ENCODE measurements at regions not wholly inside any gene's neighbourhood (a gene's known extent, or its start where the extent isn't known, plus 50 kb on each side); places are given as distances from the start of the nearest gene placed in this dataset.

DNA sequence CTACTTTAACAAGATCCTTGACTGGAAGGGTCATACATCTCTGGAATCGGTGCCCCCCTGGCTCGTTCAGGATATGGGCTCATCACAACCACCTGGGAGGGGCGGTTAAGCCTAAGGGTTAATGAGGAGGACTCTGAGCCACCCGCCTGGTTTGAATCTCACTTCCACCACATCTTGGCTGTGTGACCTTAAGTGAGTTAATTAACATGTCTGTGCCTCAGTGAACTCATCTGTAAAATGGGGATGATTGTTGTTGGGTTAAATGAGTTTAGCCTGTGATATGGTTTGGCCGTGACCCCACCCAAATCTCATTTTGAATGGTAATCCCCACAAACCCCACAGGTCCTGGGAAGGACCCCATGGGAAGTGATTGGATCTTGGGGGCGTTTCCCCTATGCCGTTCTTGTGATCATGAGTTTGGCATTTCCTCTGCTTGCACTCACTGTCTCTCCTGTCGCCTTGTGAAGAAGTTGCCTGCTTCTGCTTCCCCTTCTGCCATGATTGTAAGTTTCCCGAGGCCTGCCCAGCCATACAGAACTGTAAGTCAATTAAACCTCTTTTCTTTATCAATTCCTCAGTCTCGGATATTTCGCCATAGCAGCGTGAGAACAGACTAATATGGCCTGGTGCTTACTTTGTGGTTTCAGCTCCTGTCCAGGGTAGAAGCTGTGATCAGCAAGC is 214.0 kb upstream of the CIBAR2 start:
- DNase-seq (ENCODE audit: low spot score), result no peak

DNA sequence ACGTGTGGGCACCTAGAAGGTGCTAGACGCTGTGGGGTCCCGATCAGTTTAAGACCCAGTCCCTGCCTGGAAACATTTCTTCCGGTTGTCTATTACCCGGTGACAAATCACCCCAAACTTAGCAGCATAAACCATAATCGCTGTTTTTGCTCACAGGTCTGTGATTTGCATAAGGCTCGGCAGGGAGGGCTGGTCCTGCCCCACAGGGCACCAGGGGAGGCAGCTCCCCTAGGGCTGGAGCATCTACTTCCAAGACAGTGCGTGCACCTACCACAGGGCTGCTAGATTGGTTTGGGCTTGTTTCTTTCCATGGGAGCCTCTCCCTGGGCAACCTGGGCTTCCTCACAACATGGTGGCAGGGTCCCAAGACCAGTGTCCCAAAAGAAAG is 214.5 kb upstream of the CIBAR2 start:
- no peak for DNase-seq (ENCODE audit: low spot score)

DNA sequence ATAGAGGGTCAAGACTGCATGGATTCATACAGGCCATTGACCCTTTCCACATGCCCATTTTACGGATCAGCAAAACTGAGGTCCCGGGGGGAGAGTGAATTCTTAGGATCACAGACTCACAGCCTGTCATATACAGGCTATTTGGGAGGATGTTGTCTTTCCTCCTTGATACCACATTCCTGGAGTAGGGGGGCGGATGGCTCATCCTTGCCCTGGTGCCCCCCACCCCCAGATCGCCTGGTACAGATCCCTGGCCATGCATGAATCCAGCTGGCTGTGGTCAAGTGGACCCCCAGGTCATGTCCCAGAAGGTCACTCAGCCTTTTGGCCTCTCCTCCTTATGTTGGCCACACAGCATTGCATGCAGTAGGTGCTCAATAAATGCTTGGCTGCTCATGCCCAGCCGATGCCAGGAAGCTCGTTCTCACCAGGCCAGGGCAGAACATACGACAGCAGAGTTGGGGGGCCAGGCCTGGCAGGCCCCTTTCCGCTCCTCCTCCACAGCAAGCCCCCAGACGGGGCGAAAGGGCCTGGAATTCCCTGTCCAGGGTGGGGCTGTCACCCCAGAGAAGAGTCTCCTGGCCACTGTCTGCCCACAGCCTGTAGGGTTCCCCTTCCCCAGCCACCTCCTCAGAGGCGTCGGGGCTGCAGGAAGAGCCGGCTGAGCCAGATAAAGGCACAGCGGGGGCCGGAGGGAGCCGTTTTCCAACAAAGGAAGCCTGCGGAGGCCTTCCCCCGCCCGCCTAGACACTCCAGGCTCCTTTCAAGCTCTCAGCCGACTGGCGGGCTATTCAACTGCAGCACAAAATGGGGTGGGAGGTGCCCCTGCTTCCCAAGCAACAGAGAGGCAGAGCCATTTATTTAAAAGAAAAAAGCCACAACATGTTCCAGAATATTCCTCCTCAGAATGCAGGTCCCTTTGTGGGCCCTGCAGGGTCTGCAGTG is 215.7 kb upstream of the CIBAR2 start:
- DNase-seq (ENCODE audit: low spot score), result no peak

DNA sequence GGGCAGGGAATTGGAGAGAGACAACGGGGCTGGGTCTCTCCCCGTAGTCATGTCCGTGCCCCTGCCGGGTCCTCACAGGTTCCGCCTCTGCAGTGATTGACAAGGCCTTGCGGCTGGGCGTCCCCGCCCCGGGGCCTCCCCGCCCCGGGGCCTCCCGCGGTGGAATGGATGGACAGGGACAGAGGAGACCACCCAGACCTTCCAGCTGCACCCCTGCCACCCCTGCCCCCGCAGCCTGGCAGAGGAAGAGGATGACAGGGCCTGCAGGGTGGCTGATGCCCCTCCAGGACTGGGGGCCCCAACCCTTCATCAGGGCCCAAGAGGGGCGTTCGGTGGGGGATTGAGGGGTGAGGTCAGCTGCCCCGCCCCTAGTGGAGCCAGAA is 216.4 kb upstream of the CIBAR2 start:
- no peak for DNase-seq (ENCODE audit: low spot score)

DNA sequence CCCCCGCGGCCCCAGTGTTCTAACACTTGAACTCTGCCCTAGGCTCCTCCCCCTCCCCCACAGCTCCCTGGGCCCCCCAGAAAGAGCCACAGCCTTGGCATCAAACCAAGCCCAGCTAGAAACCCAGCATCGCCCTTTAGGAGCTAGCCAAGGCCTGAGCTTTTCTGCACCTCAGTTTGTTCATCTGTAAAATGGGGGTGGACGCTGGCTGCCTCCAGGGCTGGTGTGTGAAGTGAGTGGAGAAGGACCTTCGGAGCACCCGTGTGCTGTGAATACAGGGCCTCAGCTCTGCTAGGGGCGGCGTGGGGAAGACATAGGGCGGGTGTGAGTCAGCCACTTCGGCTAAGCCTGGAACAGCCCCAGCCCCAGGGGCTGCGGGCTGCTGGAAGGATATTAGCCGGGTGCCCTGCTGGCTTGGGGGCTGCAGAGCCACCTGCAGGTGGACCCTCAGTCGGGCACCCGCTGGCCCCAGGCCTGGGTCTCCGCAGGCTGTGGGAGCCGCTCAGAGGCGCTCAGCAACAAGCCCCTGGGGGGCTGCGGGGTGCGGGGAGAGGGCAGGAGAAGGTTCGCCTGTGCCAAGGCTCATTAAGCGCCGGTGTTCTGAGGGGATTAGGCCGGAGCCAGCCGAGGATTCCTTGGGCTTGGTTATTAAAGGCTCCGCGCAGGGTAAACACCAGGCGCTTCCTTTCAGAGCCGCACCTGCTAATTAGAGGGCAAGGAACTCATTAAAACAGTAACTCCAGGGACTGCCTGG is 217.0 kb upstream of the CIBAR2 start:
- DNase-seq (ENCODE audit: low spot score), result no peak

DNA sequence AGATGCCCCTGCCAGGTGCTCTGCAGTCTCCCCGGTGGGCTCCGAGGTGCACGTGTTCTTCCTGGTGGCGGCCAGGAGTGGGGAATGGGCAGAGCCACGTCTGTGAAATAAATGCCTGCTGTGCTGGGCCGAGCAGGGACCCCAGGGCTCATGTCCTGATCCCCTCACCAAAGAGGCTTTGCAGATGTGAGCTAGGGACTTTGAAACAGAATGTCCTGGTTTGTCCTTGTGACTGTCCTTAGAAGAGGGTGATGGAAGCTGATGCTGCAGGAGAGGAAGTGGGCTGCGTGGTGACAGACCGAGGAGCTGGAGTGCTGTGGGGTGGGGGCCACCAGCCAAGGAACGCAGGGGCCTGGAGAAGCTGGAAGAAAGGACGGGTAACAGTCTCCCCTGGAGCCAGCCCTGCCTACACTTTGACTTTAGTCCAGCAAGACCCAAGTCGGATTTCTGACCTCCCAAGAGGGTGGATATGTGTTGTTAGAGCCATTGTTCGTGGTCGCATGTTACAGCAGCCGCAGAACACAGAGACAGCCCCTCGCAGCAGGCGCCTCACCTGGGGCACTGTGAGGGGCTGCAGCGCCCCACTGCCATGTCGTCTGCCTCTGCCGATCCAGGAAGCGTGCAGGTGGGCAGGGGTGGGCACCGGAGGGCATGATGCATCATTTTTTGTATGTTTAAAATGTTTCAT is 217.9 kb upstream of the CIBAR2 start:
- no peak for DNase-seq (ENCODE audit: low spot score)

DNA sequence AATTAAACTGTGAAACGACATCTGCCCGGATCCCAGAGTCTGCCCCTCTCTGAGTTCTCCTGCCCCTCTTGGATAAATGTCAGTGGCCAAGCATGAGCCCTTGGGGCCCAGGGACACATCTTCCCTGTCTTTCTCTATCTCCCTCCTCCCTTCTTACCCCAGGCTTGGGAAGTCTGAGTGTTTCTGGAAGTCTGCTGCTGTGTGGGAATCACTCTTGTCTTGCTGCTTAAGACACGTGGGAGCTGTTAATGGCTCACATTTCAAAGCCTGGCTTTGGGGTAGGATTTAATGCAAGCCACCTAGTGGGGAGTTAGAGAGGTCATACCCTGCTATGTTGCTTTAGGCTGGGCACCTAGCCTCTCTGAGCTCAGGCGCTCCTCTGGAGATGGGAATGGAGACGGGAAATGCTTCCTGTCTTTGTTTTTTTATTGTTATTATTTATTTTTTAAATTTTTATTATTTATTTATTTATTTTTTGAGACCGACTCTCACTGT is 218.5 kb upstream of the CIBAR2 start:
- DNase-seq (ENCODE audit: low spot score), result no peak

DNA sequence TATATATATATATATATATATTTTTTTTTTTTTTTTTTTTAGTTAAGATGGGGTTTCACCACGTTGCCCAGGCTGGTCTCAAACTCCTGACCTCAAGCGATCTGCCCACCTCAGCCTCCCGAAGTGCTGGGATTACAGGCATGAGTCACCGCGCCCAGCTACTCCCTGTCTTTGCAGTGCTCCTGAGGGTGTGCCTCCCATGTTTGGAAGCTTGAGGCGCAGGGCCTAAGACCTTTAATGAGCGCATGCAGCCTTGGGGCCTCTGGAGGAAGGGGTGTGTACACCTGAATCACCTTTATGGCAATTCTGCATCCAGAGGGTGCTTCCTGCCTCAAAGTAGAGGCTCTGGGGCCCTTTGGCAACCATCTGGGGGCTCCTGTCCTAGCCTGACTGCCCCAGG is 219.4 kb upstream of the CIBAR2 start:
- no peak for DNase-seq (ENCODE audit: low spot score)

DNA sequence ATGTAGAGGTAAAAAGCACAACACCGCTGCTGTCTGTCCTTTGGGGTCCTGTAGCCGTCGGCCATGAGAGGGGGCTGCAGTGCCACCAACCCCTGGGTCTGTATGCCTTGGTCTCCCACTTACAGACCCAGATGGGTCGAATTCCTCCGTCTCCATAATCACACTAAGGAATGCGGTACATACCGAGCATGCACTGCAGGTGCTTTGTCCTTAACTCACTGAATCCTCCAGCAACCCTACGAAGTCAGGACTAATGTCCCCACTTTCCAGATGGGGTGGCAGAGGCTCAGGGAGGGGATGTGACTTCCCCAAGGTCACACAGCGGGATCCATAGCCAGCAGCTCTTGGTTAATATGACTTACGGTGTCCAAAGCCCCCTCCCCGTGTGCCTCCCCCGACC is 219.9 kb upstream of the CIBAR2 start:
- no peak for DNase-seq (ENCODE audit: low spot score)

DNA sequence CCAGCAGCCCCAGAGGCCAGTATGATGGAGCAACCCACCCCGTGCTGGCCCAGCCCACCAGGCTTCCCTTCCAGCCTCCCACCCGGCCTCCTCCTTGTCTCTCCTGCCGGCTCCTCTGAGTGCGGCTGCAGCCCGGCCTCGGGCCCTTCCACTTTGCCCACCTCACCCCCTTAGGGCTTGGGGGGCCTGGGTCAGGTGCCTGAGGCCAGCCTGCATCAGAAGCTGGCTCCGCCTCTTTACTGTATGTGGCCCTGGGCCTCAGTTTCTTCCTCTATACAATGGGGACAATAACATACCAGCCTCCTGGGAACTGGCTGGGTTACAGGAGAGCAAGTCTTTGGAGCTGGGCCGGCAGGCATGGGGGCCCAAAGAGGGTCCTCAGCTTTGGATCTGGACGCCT is 221.1 kb upstream of the CIBAR2 start:
- DNase-seq (ENCODE audit: low spot score), result no peak

DNA sequence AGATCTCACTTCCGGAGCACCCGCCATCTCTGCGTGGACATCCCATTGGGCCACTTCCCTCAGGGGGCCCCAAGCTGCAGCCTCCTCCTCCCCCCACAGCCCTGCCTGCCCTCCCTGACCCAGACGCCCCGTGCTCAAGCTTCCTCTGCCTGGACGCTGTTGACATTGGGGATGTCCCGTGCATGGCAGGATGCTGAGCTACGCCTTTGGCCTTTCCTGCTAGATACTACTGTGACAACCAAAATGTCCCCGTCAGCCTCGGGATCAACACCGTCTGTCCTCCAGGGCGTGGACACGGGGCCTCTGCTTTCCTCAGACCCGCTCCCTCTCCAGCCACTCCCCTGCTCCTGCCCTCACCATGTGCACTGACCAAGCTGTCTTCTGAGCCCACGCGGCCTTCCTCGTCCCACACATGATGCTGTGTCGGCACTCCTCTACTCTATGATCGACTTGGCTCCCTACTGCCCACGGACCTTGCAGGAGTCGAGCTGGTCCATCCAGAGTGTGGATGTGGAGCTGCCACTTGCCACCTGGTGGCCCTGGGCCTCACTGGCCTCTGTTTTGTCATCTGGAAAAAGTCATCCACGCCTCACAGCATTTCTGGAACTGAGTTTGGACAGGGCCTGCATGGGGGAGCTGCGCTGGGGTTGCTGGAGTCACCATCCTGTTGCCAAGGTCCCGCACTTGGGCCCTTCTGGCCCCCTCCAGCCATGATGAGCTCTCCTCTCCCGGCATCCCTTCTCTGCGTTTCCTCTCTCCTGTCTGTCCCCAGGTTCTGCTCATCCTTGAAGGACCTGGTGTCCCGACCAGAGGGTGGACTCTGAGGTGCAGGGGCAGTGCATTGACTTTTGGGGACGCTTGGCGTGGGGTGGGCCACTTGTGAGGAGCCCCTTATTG is 221.7 kb upstream of the CIBAR2 start:
- DNase-seq (ENCODE audit: low spot score), result no peak

DNA sequence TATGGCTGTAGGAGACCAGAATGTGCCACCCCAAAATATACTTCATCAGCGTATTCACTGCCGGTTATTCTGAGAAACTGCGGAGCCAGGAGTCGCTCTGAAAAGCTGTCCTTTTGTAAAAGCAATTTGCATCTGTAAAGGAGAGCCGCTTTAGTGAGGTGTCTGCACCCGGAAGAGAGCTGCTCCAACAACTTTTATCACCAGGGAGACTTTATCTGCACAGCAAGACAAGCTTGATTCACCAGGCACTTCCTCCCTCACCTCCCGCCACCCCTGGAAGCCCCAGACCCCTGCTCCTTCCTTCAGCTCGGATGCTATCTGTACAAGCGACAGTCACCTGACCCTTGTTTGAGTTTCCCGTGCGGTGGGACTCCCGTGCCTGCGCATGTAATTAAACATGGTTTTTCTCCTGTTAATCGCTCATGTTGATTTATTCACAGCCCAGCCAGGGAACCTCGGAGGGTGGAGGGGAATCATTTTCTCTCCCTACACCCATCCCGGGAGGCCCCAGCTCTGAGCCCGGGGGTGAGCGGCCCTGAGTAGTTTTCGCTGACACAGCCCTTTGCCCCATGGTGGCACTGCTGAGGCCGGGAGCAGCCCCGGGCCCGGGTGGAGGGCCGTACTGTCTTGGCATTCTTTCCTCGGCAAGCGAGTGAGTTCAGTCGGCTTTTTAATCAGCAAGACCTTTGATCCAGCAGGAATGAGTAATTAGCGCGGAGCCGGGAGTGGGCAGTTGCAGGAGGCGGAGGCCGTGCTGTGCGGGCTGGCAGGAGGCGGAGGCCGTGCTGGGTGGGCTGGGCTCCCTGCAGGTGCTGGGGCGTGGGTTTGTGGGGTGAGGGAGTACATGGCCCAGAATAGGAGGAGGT is 222.7 kb upstream of the CIBAR2 start:
- DNase-seq (ENCODE audit: low spot score), result no peak

DNA sequence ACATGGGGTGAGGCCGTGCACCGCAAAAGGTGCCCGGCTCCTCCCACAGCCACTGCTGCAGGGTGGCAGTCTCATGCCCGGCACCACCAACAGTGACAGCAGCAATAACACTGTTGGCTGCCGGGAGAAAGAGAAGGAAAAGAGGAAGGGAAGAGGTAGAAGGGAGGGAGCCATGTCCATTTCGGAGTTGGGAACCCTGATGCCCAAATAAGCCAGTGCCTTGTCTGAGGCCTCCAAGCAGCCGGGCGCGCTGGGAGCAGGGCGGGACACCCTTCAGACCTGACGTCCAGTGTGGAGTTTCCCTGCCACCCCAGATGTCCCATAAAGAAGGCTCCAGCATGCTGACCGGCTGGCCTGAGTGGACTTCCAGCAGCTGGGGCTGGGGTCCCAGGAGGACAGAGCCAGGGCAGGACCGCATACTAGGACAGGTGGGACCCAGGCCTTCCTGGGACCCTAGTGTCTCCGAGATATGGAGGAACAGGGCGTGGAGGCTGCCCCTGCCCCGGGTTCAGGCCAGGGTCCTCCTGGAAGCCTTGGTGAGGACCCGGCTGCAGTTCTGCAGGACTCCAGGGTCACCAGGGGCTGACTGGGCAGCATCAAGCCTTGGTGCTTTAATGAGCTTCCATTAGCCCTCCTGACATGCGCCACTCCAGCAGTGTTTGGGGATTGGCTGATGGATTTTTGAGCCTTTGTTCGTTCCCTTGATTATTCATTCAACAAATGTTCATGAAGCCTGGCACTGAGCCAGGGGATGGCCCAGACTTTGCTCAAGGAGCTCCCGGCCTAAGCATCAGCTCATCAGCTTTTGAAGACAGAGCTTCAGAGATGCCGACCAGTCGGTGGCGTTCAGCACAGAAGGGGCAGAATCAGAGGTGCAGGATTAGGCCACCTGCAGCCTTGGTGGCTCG is 223.6 kb upstream of the CIBAR2 start:
- no peak for DNase-seq (ENCODE audit: low spot score)

DNA sequence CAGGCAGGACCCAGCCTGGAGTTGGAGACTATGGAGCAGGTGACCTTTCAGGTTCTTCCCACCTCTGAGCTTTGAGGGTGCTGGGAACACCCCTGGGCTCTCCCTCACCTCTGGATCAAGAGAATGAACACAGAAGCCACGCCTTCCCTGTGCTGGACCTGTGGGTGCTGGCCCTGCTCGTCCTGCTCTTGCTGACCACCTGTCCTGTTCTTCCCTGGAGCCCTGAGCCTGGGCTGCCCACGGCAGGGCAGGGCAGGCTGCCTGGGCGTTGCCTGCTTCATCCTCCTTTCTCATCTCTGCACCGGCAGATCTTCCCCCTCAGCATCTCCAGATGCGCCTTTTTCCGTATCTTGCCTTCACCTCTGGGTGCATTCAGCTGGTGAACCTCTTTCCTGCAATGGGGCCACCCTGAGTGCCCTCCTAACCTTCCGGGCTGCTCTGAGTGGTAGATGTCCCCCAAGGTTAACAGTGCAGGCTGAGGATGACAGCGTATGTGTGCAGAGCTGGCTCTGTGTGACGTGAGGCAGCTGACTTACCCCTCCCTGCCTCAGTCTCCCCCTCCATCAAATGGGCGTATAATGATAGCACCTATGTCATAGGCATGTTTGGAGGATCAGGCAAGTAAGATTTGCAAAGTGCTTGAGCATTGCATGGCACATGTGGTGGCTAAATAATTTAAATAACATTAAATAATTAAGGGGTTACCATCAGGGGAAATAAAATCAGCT is 225.8 kb upstream of the CIBAR2 start:
- no peak for DNase-seq (ENCODE audit: low spot score)

DNA sequence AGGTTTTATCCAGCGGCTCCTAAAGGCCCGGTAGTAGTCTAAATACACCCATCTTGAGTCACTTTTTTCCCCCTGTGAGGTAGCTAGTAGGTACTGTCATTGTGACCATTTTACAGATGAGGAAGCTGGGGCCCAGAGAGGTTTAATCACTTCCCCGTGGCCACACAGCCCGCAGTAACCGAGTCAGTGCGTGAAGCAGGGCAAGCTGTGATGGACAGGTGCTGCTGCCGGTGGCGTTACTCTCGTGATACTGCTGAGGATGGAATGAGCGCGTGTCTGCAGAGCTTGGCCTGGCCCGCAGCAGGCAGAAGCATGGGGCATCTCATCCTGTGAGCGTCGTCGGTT is 226.3 kb upstream of the CIBAR2 start:
- no peak for DNase-seq (ENCODE audit: low spot score)

DNA sequence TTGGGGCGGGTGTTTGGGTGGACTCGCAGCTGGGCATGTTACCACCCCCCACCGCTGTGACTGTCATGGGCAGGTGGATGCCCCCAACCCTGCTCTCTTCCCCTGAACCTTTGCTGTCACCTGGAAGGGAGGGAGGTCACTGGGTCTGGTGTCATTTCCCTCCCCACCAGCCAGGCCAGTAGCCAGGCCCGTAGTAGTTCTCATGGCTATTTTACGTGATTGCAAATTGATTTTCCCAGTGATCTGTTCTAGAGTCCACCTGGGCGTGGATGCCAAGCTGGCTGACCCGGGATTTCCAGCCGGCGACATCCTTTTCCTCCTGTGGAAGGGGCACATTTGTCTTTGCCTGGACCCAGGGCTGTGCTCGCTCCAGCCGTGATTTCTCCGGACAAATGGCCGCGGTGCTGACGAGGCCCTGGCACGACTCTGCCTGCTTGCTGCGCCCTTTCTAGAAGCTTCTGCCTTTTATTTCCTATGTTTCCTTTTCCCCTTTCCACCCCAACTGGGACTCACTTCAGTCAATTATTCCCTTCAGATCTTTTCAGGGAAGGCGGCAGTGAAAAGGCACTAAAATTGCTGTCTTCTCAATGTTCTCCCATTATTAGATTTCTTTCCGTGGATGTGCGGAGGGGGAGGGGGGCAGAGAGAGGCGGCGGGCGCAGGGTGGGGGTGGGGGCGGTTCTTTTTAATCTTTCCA is 226.9 kb upstream of the CIBAR2 start:
- DNase-seq (ENCODE audit: low spot score), result no peak

DNA sequence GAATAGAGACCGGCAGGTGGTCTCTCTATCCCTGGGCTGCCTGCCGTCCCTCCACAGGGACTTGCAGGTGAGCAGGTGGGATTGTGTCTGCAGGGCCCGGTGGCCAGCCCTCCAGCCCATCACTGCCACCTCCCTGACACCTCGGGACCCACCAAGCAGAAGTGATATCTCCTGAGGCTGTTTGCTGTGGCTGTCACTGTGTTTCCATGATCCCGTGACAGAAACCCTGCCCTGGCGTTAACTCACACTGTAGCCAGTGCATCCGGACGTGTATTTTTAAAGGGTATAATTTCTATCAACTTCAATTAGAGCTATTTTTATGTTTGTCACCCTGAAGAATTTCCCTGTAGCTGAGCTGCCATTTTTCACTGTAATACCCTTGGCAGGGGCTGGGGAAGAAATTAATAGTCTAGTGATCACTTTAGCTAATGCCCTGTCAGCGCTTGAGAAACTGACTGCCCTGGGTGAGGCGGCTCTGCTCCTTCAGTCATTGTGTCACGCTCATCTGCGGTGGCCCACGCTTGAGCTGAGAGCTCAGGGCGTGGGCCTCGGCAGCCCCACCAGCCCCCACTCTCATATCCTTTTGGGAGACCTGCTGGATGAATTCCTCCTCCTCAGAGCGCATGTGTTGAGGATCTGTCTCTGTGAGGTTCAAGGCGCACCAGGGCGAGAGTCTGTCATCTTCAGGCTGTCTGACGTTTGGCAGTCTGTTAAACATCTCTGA is 229.9 kb upstream of the CIBAR2 start:
- DNase-seq (ENCODE audit: low spot score), result no peak
